ENCODE measurements at regions not wholly inside any gene's neighbourhood (a gene's known extent, or its start where the extent isn't known, plus 50 kb on each side); places are given as distances from the start of the nearest gene placed in this dataset.

DNA sequence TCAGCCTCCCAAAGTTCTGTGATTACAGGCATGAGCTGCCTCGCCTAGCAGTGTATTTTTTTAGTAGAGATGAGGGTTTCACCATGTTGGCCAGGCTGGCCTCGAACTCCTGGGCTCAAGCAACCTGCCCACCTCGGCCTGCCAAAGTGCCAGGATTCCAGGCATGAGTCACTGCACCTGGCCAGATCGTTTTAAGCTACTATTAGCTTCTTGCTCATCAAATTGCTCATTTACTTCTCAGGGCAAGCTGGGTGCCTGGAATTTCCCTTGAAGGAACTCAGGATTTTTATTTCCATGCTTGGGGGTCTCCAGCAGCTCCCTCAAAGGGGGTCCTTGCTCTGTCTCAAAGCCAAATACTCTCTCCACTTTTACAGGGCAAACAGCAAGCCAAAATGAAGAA, 798.0 kb upstream of the AUTS2 start:
- Histone ChIP-seq H3K9me3 (no peaks in the 10 kb centered on the region), H3K36me3 (no peaks in the 10 kb centered on the region), H3K4me1 (no peaks in the 10 kb centered on the region), H3K27ac (no peak overlapping the region), H3K4me3 (no peak overlapping the region), H3K27me3 (no peaks in the 10 kb centered on the region)
- TF ChIP-seq EP300 (IDR thresholded peaks at IDR 0.05) (no peak), POLR2A (IDR thresholded peaks at IDR 0.05) (no peak), POLR2AphosphoS5 (IDR thresholded peaks at IDR 0.05) (no peak)
- TF ChIP-seq, protein P1, sequence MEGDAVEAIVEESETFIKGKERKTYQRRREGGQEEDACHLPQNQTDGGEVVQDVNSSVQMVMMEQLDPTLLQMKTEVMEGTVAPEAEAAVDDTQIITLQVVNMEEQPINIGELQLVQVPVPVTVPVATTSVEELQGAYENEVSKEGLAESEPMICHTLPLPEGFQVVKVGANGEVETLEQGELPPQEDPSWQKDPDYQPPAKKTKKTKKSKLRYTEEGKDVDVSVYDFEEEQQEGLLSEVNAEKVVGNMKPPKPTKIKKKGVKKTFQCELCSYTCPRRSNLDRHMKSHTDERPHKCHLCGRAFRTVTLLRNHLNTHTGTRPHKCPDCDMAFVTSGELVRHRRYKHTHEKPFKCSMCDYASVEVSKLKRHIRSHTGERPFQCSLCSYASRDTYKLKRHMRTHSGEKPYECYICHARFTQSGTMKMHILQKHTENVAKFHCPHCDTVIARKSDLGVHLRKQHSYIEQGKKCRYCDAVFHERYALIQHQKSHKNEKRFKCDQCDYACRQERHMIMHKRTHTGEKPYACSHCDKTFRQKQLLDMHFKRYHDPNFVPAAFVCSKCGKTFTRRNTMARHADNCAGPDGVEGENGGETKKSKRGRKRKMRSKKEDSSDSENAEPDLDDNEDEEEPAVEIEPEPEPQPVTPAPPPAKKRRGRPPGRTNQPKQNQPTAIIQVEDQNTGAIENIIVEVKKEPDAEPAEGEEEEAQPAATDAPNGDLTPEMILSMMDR (IDR thresholded peaks at IDR 0.05), result no peak
- no peak for DNase-seq (ENCODE audit: low spot score in 2 of 2)
- 37% methylated on average over 4 of the region's 4 CpGs for WGBS

DNA sequence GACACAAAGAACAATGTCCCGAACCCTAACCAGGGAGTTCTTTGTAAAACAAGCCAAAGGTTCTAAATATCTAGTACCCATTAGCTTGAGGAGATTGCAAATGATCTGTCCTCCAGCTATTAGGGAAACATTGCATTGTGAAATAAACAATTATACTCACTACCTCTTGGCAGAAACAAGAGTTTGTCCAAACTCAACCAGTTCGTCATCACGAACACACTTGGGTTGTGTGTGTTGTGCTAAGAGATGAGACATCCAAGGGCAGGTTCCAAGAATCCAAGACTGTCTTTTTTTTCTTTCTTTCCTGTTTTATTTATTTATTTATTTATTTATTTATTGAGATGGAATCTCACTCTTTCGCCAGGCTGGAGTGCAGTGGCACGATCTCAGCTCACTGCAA, 793.1 kb upstream of the AUTS2 start:
- TF ChIP-seq EP300 (IDR thresholded peaks at IDR 0.05) (no peak), POLR2A (IDR thresholded peaks at IDR 0.05) (no peak), POLR2AphosphoS5 (IDR thresholded peaks at IDR 0.05) (no peak)
- TF ChIP-seq, protein P1 (IDR thresholded peaks at IDR 0.05), result no peak
- 92% methylated on average over 5 of the region's 5 CpGs for WGBS
- Histone ChIP-seq H3K36me3 (no peaks in the 10 kb centered on the region), H3K27ac (no peak overlapping the region), H3K4me1 (no peaks in the 10 kb centered on the region), H3K9me3 (no peaks in the 10 kb centered on the region), H3K4me3 (no peak overlapping the region), H3K27me3 (no peaks in the 10 kb centered on the region)
- no peak for DNase-seq (ENCODE audit: low spot score in 2 of 2)

DNA sequence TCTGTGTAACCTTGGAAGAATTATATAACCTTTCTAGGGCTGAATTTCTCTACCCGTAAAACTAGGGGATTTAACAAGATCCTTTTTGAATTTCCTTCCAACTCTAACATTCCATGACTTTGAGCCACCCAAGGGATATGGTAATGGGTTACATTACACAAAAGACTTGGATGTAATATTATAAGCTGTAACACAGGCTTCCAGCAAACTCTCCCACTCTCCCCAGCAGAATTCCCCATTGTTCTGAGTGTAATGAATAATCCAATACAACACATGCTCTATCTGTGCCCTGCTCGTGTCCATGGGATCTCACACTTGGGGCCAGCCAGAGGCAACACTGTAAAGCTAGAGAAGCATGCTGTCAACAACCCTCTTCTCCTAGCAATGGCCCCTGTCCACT, 790.6 kb upstream of the AUTS2 start:
- Histone ChIP-seq H3K9me3 (no peaks in the 10 kb centered on the region), H3K27ac (no peak overlapping the region), H3K4me3 (no peak overlapping the region), H3K4me1 (no peaks in the 10 kb centered on the region), H3K36me3 (no peaks in the 10 kb centered on the region), H3K27me3 (no peaks in the 10 kb centered on the region)
- no peak for DNase-seq (ENCODE audit: low spot score in 2 of 2)
- 57% methylated on average over 2 of the region's 2 CpGs for WGBS
- no peak for TF ChIP-seq EP300 (IDR thresholded peaks at IDR 0.05)
- TF ChIP-seq, protein P1 (IDR thresholded peaks at IDR 0.05), result no peak
- no peak for TF ChIP-seq POLR2AphosphoS5 (IDR thresholded peaks at IDR 0.05)
- no peak for TF ChIP-seq POLR2A (IDR thresholded peaks at IDR 0.05)

DNA sequence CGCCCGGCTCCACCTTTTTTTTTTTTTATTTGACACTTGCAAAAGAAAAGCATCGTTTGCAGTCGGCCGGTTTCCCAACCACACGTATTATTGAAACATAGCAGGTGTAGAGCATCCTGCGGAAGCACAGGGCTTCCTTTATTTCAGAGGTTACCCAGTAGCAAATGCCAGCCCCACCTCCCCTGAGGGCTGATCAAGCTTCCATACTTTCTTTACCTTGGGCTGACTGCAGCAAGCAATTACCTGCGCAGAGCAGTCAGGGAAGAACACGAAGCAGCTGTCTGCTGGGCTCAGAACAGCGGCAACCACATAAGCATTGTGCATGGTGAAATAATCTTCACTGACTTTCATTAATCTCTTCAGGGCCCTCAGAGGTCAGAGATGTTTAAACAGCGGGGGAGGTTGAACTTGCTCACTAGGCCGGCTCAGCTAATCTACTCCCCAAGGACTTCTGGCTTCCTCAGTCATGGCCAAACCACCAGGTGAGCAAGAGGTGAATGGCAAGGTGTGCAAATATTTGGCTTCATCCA, 784.7 kb upstream of the AUTS2 start:
- no peak for TF ChIP-seq EP300 (IDR thresholded peaks at IDR 0.05)
- TF ChIP-seq POLR2AphosphoS5 (IDR thresholded peaks at IDR 0.05), result no peak
- TF ChIP-seq, protein P1 (IDR thresholded peaks at IDR 0.05), result no peak
- no peak for TF ChIP-seq POLR2A (IDR thresholded peaks at IDR 0.05)
- WGBS, result 67% methylated on average over 10 of the region's 12 CpGs
- H3K4me3 ChIP-seq, result no peak overlapping the region
- H3K9me3 ChIP-seq, result no peaks in the 10 kb centered on the region
- no peaks in the 10 kb centered on the region for H3K4me1 ChIP-seq
- H3K36me3 ChIP-seq, result no peaks in the 10 kb centered on the region
- DNase-seq (ENCODE audit: low spot score in 2 of 2), result no peak
- H3K27ac ChIP-seq, result no peak overlapping the region
- no peaks in the 10 kb centered on the region for H3K27me3 ChIP-seq

DNA sequence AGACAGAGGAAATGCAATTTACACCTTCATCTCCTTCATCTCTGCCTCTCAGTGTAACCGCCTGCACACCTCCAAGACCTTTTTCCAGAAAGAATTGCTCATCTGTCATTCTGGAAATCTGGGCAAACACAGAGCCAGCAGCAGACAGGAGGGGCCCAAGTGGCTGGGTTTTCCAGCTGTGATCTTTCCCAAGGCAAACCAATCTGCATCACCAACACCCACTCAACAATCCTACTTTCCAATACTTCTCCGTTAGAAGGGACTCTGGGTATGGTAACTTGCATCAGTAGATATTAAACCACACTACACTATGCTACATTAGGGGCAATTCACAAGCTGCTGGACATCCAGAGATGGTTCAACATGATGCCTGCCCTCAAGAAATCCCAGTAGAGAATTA, 781.8 kb upstream of the AUTS2 start:
- DNase-seq (ENCODE audit: low spot score in 2 of 2), result no peak
- no peaks in the 10 kb centered on the region for H3K36me3 ChIP-seq
- no peaks in the 10 kb centered on the region for H3K4me1 ChIP-seq
- H3K9me3 ChIP-seq, result no peaks in the 10 kb centered on the region
- H3K4me3 ChIP-seq, result no peak overlapping the region
- WGBS, result 81% methylated on average over 2 of the region's 2 CpGs
- TF ChIP-seq POLR2A (IDR thresholded peaks at IDR 0.05), result no peak
- TF ChIP-seq POLR2AphosphoS5 (IDR thresholded peaks at IDR 0.05), result no peak
- TF ChIP-seq, protein P1 (IDR thresholded peaks at IDR 0.05), result no peak
- TF ChIP-seq EP300 (IDR thresholded peaks at IDR 0.05), result no peak
- no peaks in the 10 kb centered on the region for H3K27me3 ChIP-seq
- no peak overlapping the region for H3K27ac ChIP-seq
